HL-60 (cell line): ENCODE measurements at regions not wholly inside any gene's neighbourhood (a gene's known extent, or its start where the extent isn't known, plus 50 kb on each side); places are given as distances from the start of the nearest gene placed in this dataset.

Source experiments
- DNase-seq, 2 experiments: peaks; one replicate each; pipeline ENCODE4 v3.0.0-alpha.2; 2010 to 2020; ENCODE audit warnings: low read depth in 1 of 2, low spot score in 1 of 2
- H3K27ac ChIP-seq: fragments of 250-450 bp; sonication (Bioruptor Pico); replicated peaks from 2 replicates; pipeline ENCODE4 v1.5.1; 2020; ENCODE audit warnings: mild to moderate bottlenecking, moderate library complexity
- H3K27me3 ChIP-seq: fragments of 250-450 bp; sonication (Bioruptor Pico); 2 replicates; pipeline ENCODE4 v1.5.1; 2021; ENCODE audit warnings: mild to moderate bottlenecking, moderate library complexity; ENCODE audit not compliant: insufficient read depth, poor library complexity, severe bottlenecking
- H3K4me3 ChIP-seq: replicated peaks from 2 replicates; pipeline ENCODE4 v1.5.1; 2011; ENCODE audit warnings: mild to moderate bottlenecking, control low read depth, low read length; ENCODE audit not compliant: insufficient read depth
- CTCF ChIP-seq: IDR thresholded peaks from one replicate; pipeline ENCODE4 v1.5.1; 2011; ENCODE audit warnings: low read length, control low read depth, inconsistent platforms; ENCODE audit not compliant: insufficient read depth
- GABPA ChIP-seq: IDR thresholded peaks from 2 replicates; pipeline ENCODE4 v1.6.1; 2012; ENCODE audit warnings: low read depth
- POLR2AphosphoS5 ChIP-seq: IDR thresholded peaks from 2 replicates; pipeline ENCODE4 v1.6.1; 2012; ENCODE audit warnings: low read depth
- REST ChIP-seq: IDR thresholded peaks from 2 replicates; pipeline ENCODE4 v1.6.1; 2012; ENCODE audit warnings: low read depth; ENCODE audit not compliant: insufficient replicate concordance
- SPI1 ChIP-seq: IDR thresholded peaks from 2 replicates; pipeline ENCODE4 v1.6.1; 2012; ENCODE audit warnings: low read depth, mild to moderate bottlenecking, borderline replicate concordance

- no peak overlapping the region for H3K4me3 ChIP-seq
- peaks cover 10% of the 10 kb centered on the region for H3K27me3 ChIP-seq
- no peak for DNase-seq
- TF ChIP-seq REST (no peak), GABPA (no peak), POLR2AphosphoS5 (no peak), SPI1 (no peak), CTCF (no peak)
- no peak overlapping the region for H3K27ac ChIP-seq
Observed at GRCh38 chr15:47177177-47177576, 540.1 kb upstream of the SEMA6D start.

GRCh38 chr15:47179988-47180387 lies 537.3 kb upstream of the SEMA6D start:
- no peak overlapping the region for H3K27ac ChIP-seq
- no peak for DNase-seq
- TF ChIP-seq CTCF (no peak), SPI1 (no peak), REST (no peak), POLR2AphosphoS5 (no peak), GABPA (no peak)
- peaks cover 21% of the 10 kb centered on the region for H3K27me3 ChIP-seq
- H3K4me3 ChIP-seq: no peak overlapping the region

GRCh38 chr15:47182818-47183217 lies 534.5 kb upstream of the SEMA6D start:
- TF ChIP-seq POLR2AphosphoS5: no peak
- TF ChIP-seq SPI1: no peak
- TF ChIP-seq CTCF: no peak
- TF ChIP-seq GABPA: no peak
- no peak for TF ChIP-seq REST
- H3K4me3 ChIP-seq: no peak overlapping the region
- no peak for DNase-seq
- H3K27ac ChIP-seq: no peak overlapping the region
- peaks cover 28% of the 10 kb centered on the region for H3K27me3 ChIP-seq
